HG03175 (cell line): ENCODE measurements at regions not wholly inside any gene's neighbourhood (a gene's known extent, or its start where the extent isn't known, plus 50 kb on each side); places are given as distances from the start of the nearest gene placed in this dataset.
"Not testable (repeated sequence)": the region's sequence is repeated elsewhere in the genome, so short reads cannot be mapped to it uniquely, and the experiment has no call there.

Source experiments
- ATAC-seq: cut with Tn5 transposase; IDR thresholded peaks from one replicate; pipeline ENCODE4 v1.9.1; 2021; ENCODE audit warnings: mild to moderate bottlenecking, moderate library complexity; ENCODE audit not compliant: unreplicated experiment

DNA sequence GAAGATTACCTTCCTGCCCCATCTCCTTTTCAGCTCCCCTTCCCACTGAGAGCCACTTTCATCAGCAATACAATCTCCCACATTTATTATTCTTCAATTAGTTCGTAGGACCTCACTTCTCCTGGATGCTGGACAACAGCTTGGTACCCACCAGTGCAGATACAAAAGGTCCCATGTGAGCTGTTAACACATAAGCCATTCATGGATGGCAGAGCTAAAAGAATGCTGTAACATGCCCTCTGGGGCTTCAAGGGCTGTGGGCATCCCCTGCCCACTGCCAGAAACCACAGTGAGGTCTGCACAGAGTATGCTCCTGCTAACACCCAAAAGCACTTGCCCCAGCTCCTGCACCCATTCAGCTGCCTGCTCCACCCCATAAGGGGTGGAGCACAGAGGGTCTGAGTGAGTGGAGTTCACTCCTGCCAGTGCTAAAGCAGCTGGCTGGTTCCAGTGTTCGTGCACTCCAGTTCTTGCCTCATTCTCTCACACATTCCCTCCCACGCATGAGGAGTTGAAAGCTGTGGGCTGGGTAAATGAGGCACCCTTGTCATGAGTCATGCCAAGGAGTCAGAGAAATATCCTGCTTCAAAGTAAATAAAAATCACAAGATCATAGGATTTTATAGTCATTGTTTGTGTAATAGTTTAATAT is 305.9 kb upstream of the TMEFF2 start:
- peak; percentile 67 for ATAC-seq

DNA sequence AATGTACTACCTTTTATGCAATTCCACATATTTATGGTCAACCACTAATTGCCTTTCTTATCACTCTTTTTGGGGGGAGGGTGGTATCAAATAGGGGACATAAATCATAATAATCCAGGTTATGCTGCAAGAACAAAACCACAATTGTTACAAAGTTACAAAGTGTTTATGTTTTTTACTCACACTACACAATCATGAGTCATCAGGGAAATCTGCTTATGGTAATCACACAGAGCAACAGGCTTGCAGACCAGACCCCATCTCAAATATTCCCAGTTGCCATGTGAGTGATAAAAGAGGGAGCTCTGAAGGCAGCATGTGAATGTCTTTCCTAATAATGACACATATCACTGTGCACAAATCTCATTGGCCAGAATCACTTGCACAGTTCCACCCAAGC is 304.7 kb upstream of the TMEFF2 start:
- no peak for ATAC-seq

DNA sequence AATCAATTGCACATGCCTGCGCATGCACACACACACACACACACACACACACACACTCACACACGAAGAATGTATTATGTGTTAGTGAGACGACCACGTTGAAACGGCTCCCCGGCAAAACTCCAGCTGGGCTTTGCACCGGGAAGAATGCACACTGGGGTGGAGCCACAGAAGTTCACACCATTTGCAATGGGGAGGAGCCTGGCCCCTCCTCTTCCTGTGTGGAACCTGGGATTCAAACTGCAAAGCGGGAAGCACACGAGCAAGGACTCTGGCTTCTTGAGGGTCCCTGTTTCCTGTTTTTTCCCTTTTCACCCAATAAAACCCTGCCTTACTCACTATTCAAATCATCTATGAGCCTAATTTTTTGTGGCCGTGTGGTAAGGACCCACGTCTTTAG is 304.0 kb upstream of the TMEFF2 start:
- no peak for ATAC-seq

GRCh38 chr2:192488158-192488557 is 293.4 kb upstream of the TMEFF2 start:
- not testable (repeated sequence) for ATAC-seq

- no peak for ATAC-seq
Observed at GRCh38 chr2:192487636-192488035, 292.9 kb upstream of the TMEFF2 start.

DNA sequence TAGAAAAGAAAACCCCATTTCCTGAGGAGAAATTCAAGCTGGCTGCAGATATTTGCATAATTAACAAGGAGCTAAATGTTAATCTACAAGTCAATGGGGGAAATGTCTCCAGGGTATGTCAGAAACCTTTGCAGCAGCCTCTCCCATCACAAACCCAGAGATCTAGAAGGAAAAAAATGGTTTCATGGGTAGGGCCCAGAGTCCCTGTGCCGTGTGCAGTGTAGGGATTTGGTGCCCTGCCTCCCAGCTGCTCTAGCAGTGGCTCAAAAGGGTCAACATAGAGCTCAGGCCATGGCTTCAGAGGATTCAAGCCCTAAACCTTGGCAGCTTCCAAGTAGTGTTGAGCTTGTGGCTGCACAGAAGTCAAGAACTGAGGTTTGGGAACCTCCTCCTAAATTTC is 290.2 kb upstream of the TMEFF2 start:
- no peak for ATAC-seq

GRCh38 chr2:192480984-192481383 is 286.3 kb upstream of the TMEFF2 start:
- no peak for ATAC-seq

GRCh38 chr2:192473331-192473730 is 278.6 kb upstream of the TMEFF2 start:
- no peak for ATAC-seq

- ATAC-seq = no peak
Observed at GRCh38 chr2:192471982-192472381, 277.2 kb upstream of the TMEFF2 start.

- no peak for ATAC-seq
Observed at GRCh38 chr2:192469612-192470011, 274.9 kb upstream of the TMEFF2 start.

- ATAC-seq = no peak
Observed at GRCh38 chr2:192467953-192468660, 273.4 kb upstream of the TMEFF2 start.

DNA sequence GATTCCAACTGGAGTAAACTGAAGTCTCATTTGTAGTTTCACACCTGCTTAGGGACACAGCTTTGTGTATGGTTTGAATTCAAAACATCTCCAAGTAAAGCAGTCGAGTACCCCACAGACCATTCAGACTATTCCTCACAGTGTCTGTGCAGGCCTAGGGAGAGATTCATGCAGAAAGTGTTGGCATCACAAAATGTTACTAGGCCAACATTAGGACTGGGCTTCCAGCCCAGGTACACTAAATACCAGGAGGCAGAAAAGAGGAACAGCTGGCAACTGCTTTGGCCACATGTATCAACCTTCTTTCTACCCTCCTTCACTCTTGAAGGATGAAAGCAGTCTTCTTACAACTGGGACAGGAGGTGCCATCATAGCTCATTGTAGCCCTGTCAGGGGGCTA is 270.4 kb upstream of the TMEFF2 start:
- ATAC-seq = no peak

DNA sequence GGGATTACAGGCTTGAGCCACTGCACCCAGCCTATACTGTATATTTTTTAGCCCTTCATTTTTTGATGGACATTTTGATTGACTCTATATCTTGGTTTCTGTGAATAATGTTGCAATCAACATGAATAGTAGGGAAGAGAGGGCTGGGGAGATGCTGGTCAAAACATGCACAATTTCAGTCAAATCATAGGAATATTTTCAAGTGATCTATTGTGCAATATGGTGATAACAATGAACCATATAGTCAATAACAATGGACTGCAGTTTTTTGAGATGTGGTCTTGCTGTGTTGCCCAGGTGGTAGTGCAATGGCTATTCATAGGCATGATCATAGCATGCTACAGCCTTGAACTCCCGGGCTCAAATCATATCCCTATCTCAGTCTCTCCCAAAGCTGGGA is 264.7 kb upstream of the TMEFF2 start:
- ATAC-seq = no peak

- no peak for ATAC-seq
Observed at GRCh38 chr2:192448881-192449280, 254.1 kb upstream of the TMEFF2 start.

DNA sequence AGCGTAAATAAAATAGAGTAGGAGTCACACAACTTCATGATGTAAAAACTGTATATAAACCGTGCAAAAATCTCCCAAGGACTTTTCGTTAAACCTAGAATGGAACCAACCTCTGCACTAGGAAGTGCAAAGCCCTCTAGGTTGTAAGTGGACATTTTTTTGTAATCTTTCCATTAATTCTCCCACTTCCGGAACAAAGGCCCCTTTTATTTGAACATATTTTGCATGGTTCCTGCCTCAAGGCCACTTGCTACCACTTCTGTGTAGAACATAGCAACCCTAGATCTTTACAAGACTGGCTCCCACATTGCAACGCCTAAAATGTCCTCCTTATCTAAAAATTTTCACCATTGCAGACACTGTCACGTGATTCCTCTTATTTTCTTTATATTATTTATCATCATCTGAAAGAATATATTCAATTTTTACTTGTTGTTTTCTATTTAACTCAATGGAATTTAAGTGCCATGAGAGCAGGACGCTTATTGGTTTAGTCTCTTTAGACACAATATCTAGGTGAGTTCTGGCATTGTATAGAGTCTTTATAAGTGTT is 249.6 kb upstream of the TMEFF2 start:
- no peak for ATAC-seq

DNA sequence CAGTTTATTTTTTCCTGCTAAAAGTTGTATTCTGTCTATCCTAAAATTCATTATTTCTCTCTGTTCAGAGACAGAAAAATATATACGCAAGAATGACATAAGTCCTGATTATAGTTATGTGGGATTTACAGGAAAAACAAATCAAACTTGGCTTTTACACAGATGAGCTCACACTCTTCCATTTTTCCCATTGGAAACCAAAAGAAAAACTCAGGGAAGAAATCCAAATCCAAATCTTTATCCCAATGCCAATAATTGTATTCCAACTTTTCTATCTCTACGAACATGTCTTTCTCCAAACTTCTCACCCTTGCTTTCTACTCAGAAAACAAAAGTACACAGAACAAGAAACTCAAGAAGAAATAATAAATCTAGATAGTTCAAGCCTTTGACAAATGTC is 249.1 kb upstream of the TMEFF2 start:
- ATAC-seq = no peak

DNA sequence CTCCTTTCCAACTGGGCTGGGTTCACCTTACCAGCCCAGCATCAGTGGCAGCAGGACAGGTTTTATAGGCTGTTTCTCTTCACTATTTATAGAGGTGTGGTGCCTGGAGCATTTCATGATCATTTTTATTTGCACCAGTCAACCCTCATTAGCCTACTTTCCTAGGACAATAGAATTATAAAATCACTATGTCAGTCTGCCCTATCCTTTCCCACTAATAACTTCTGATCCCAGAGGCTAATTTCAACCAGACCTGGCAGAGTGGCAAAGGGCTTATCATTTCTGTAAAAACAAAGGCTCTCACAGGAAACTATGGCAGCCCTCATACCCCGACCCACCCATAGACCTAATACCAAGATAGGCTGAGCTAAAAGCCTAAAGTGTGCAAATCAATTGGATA is 243.5 kb upstream of the TMEFF2 start:
- ATAC-seq = no peak

- ATAC-seq = no peak
Observed at GRCh38 chr2:192437653-192438052, 242.9 kb upstream of the TMEFF2 start.

GRCh38 chr2:192424243-192424642 is 229.5 kb upstream of the TMEFF2 start:
- no peak for ATAC-seq

GRCh38 chr2:192419786-192420185 is 225.1 kb upstream of the TMEFF2 start:
- ATAC-seq = no peak

DNA sequence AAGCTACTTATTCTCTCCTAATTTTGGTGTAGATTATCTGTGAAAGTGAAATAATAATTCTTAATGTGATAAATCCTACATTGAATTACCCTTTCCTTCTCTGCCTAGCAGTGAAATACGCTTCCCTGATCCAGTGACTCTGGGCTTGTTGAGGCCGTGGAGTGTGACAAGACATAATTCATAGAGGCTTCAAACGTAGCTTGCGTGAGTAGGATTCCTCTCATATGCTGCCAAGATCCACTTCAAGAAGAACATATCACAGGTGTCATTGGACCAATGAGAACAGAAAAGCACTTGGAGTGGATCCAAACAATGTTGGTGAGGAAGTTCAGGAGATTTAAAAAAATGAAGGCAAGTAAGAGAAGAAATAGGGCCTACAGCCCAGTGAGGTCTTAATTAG is 221.3 kb upstream of the TMEFF2 start:
- no peak for ATAC-seq

DNA sequence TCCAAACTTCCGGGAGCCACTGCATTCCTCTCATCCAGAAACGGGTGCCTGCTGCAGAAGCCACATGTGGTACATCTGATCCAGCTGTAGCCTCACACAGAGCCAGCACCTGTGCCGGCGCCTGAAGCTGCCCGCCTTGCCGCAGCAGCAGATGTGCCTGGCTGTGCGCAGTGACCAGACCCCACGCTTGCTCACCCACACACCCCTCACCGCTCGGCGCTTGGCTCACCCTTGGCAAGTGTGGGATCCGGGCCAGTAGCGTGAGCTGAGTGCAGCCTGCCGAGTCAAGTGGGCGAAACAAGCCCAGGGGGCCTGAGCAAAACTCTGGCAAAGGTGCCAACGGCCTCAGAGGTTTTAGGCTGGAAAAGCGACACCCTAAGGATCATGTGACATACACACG is 220.1 kb upstream of the TMEFF2 start:
- ATAC-seq = no peak
